ENCODE measurements at regions not wholly inside any gene's neighbourhood (a gene's known extent, or its start where the extent isn't known, plus 50 kb on each side); places are given as distances from the start of the nearest gene placed in this dataset.

GRCh38 chr3:35502699-35503098, 136.6 kb upstream of the ARPP21 start:
- TF ChIP-seq CTCF (IDR thresholded peaks at IDR 0.05; ENCODE audit: low read depth, low read length) (no peak), POLR2A (IDR thresholded peaks at IDR 0.05; ENCODE audit: extremely low read depth, insufficient read length) (no peak)
